H1 (cell line): ENCODE measurements at regions not wholly inside any gene's neighbourhood (a gene's known extent, or its start where the extent isn't known, plus 50 kb on each side); places are given as distances from the start of the nearest gene placed in this dataset.

Experiments
- CTCF ChIA-PET: fragments of 300-600 bp; sonication (Branson Sonifier 250); formaldehyde crosslinking; loops from one replicate; lab custom pipeline; 2021; ENCODE audit not compliant: partially characterized antibody; lab: Charles Lee
- POLR2A ChIA-PET: fragments of 300-600 bp; sonication (Branson Sonifier 250); formaldehyde crosslinking; loops from one replicate; lab custom pipeline; 2021; ENCODE audit warnings: inconsistent platforms; ENCODE audit not compliant: partially characterized antibody; lab: Charles Lee
- DNase-seq, 2 experiments: peaks; one replicate each; pipeline versions ENCODE4 v3.0.0 to v3.0.0-alpha.2; 2010 to 2022; ENCODE audit warnings: low spot score in 2 of 2, low read depth in 1 of 2, mixed read lengths in 1 of 2
- FAIRE-seq: peaks from 2 replicates; lab custom pipeline; 2011; peaks lifted over from hg19 to GRCh38; lab: Jason Lieb, UNC
- H2AFZ ChIP-seq: 2 replicates; pipeline ENCODE4 v1.8.1; 2012; ENCODE audit warnings: low read length, inconsistent platforms
- H2AK5ac ChIP-seq: 2 replicates; pipeline ENCODE4 v1.6.1; 2013; ENCODE audit warnings: low read depth, low read length
- H2BK120ac ChIP-seq: replicated peaks from 2 replicates; pipeline ENCODE3; 2013; ENCODE audit warnings: low read depth, low read length, inconsistent platforms
- H2BK12ac ChIP-seq: 2 replicates; pipeline ENCODE4 v1.6.1; 2013; ENCODE audit warnings: low read depth, low read length
- H2BK15ac ChIP-seq: 2 replicates; pipeline ENCODE4 v1.6.1; 2013; ENCODE audit warnings: low read length
- H2BK20ac ChIP-seq: 2 replicates; pipeline ENCODE4 v1.6.1; 2013; ENCODE audit warnings: low read length
- H2BK5ac ChIP-seq: 2 replicates; pipeline ENCODE4 v1.6.1; 2013; ENCODE audit warnings: low read depth, low read length
- H3K14ac ChIP-seq: 2 replicates; pipeline ENCODE4 v1.6.1; 2013; ENCODE audit warnings: inconsistent platforms; ENCODE audit not compliant: insufficient read length
- H3K18ac ChIP-seq: 2 replicates; pipeline ENCODE4 v1.6.1; 2013; ENCODE audit warnings: low read length; ENCODE audit errors: extremely low read depth
- H3K23ac ChIP-seq: 2 replicates; pipeline ENCODE4 v1.6.1; 2013; ENCODE audit warnings: inconsistent platforms; ENCODE audit not compliant: insufficient read length
- H3K23me2 ChIP-seq: 2 replicates; pipeline ENCODE4 v1.6.1; 2013; ENCODE audit warnings: low read depth, low read length
- H3K27ac ChIP-seq: 2 replicates; pipeline ENCODE4 v1.6.1; 2011; ENCODE audit warnings: low read depth, low read length, inconsistent platforms
- H3K27me3 ChIP-seq, 4 experiments: replicated peaks in 1 of 4; 1 replicate in 1 of 4; 2 replicates in 3 of 4; pipeline versions ENCODE4 v1.6.1 to v1.8.1; 2011 to 2013; ENCODE audit warnings: low read length in 3 of 4, mild to moderate bottlenecking in 3 of 4, inconsistent platforms in 2 of 4, mixed read lengths in 2 of 4, moderate library complexity in 1 of 4; ENCODE audit not compliant: control insufficient read depth in 3 of 4, insufficient read depth in 3 of 4; ENCODE audit errors: extremely low read depth in 1 of 4
- H3K36me3 ChIP-seq, 4 experiments: 2 replicates each; pipeline versions ENCODE4 v1.6.1 to v1.8.1; 2011 to 2013; ENCODE audit warnings: mild to moderate bottlenecking in 4 of 4, low read length in 3 of 4, moderate library complexity in 2 of 4, control low read depth in 1 of 4, inconsistent platforms in 1 of 4; ENCODE audit not compliant: insufficient read depth in 4 of 4, control insufficient read depth in 2 of 4
- H3K4ac ChIP-seq: replicated peaks from 2 replicates; pipeline ENCODE3; 2013; ENCODE audit warnings: low read length, low read depth, mixed read lengths, inconsistent platforms; ENCODE audit not compliant: insufficient read length
- H3K4me1 ChIP-seq, 4 experiments: replicated peaks in 1 of 4; 1 replicate in 1 of 4; 2 replicates in 3 of 4; pipeline versions ENCODE4 v1.6.1 to v1.8.1; 2011 to 2013; ENCODE audit warnings: low read length in 3 of 4, inconsistent platforms in 2 of 4, mixed read lengths in 1 of 4; ENCODE audit not compliant: insufficient read depth in 4 of 4, control insufficient read depth in 3 of 4
- H3K4me2 ChIP-seq, 2 experiments: 2 replicates each; pipeline versions ENCODE4 v1.6.1 to v1.8.1; 2011 to 2013; ENCODE audit warnings: low read depth in 2 of 2, low read length in 2 of 2, control low read depth in 1 of 2, inconsistent platforms in 1 of 2, mild to moderate bottlenecking in 1 of 2; ENCODE audit not compliant: insufficient read depth in 1 of 2
- H3K4me3 ChIP-seq, 4 experiments: fragments of 200-600, 300-600 bp in 1 of 4; sonication (generic), shearing (Covaris generic), sonication (Bioruptor Twin) in 1 of 4; 2 replicates each; pipeline versions ENCODE4 v1.5.1 to v1.8.1; 2011 to 2016; ENCODE audit warnings: low read length in 4 of 4, low read depth in 3 of 4, control low read depth in 2 of 4, inconsistent platforms in 2 of 4, mild to moderate bottlenecking in 2 of 4, mixed read lengths in 1 of 4, moderate library complexity in 1 of 4; ENCODE audit not compliant: insufficient read depth in 2 of 4; ENCODE audit errors: extremely low read depth in 1 of 4
- H3K56ac ChIP-seq: replicated peaks from 2 replicates; pipeline ENCODE3; 2013; ENCODE audit warnings: low read depth, mild to moderate bottlenecking, mixed read lengths, low read length, inconsistent platforms; ENCODE audit not compliant: insufficient read length
- H3K79me1 ChIP-seq: 2 replicates; pipeline ENCODE4 v1.6.1; 2013; ENCODE audit warnings: low read depth, low read length, control low read depth
- H3K79me2 ChIP-seq, 2 experiments: 2 replicates each; pipeline versions ENCODE4 v1.6.1 to v1.8.1; 2012 to 2013; ENCODE audit warnings: low read length in 2 of 2, mild to moderate bottlenecking in 2 of 2, inconsistent platforms in 1 of 2; ENCODE audit not compliant: insufficient read depth in 2 of 2, control insufficient read depth in 1 of 2
- H3K9ac ChIP-seq, 4 experiments: replicated peaks in 1 of 4; 1 replicate in 1 of 4; 2 replicates in 3 of 4; pipeline versions ENCODE4 v1.6.1 to v1.8.1; 2011 to 2013; ENCODE audit warnings: low read depth in 3 of 4, low read length in 3 of 4, control low read depth in 2 of 4, mild to moderate bottlenecking in 2 of 4, moderate library complexity in 2 of 4, inconsistent platforms in 1 of 4; ENCODE audit errors: extremely low read depth in 1 of 4
- H3K9me3 ChIP-seq, 2 experiments: 2 replicates each; pipeline versions ENCODE4 v1.6.1 to v1.8.1; 2012 to 2013; ENCODE audit warnings: mild to moderate bottlenecking in 2 of 2, moderate library complexity in 2 of 2, control low read depth in 1 of 2, inconsistent platforms in 1 of 2, low read depth in 1 of 2, low read length in 1 of 2, mixed read lengths in 1 of 2; ENCODE audit not compliant: insufficient read depth in 2 of 2
- H4K20me1 ChIP-seq, 2 experiments: replicated peaks in 1 of 2; 2 replicates each; pipeline versions ENCODE3 to v1.8.1; 2011 to 2013; ENCODE audit warnings: inconsistent platforms in 2 of 2, low read length in 2 of 2, mild to moderate bottlenecking in 1 of 2; ENCODE audit not compliant: insufficient read depth in 2 of 2, control insufficient read depth in 1 of 2
- H4K5ac ChIP-seq: 2 replicates; pipeline ENCODE4 v1.6.1; 2013; ENCODE audit warnings: low read length, low read depth, mixed read lengths, inconsistent platforms; ENCODE audit not compliant: insufficient read length
- H4K8ac ChIP-seq: 2 replicates; pipeline ENCODE4 v1.8.0; 2013; ENCODE audit warnings: mild to moderate bottlenecking, moderate library complexity, low read length, inconsistent platforms; ENCODE audit not compliant: insufficient read depth; ENCODE audit errors: extremely low read depth
- H4K91ac ChIP-seq: replicated peaks from 2 replicates; pipeline ENCODE3; 2013; ENCODE audit warnings: low read length, mixed read lengths, inconsistent platforms; ENCODE audit not compliant: insufficient read length
- TAF7 ChIP-seq: optimal IDR thresholded peaks from 2 replicates; pipeline ENCODE3; 2011; ENCODE audit warnings: low read depth, mild to moderate bottlenecking, inconsistent platforms, low read length, moderate library complexity, borderline replicate concordance
- WGBS, 2 experiments: shearing (Covaris generic) in 1 of 2; methylation state at CpG; one replicate each; pipeline versions ENCODE4 v1.1.6 to v1.1.7; 2013 to 2015; ENCODE audit warnings: low lambda C conversion rate in 2 of 2, mixed read lengths in 2 of 2, inconsistent platforms in 1 of 2, low coverage in 1 of 2, missing lambda C conversion rate in 1 of 2; ENCODE audit not compliant: insufficient replicate concordance in 2 of 2, insufficient coverage in 1 of 2, insufficient read length in 1 of 2; ENCODE audit errors: extremely low coverage in 1 of 2, missing lambda C conversion rate in 1 of 2; 5-methylcytosine and 5-hydroxymethylcytosine counted together

DNA sequence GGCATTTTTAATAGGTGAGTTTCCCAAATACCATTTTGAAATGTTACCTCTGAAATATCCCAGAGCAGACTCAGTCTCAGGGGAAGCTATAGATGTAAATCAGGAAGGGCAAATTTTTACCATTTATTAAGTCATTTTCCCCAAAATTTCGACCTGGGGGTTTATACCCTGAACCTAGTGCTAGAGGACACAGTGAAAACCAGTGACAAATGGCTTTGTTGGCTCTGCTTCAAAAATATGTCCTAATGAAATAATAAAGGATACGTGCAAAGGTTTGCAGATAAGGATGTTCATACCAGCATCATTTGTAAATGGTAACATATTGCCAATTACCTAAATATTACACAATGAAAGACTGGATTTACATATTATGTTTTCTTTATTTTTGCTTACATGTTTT, 546.7 kb upstream of the ADAMTS9 start:
- Histone ChIP-seq H4K20me1 (no peaks in the 10 kb centered on the region), H3K9me3 (no peaks in the 10 kb centered on the region), H2AFZ (no peak overlapping the region), H3K18ac (no peak overlapping the region), H3K9ac (no peak overlapping the region), H3K23me2 (no peaks in the 10 kb centered on the region), H3K23ac (no peak overlapping the region), H3K79me1 (no peaks in the 10 kb centered on the region), H2BK5ac (no peak overlapping the region), H4K8ac (no peak overlapping the region), H3K79me2 (no peaks in the 10 kb centered on the region), H3K56ac (no peak overlapping the region), H3K36me3 (no peaks in the 10 kb centered on the region), H3K4me1 (no peaks in the 10 kb centered on the region; a peak in 1 of 7 replicates), H2BK20ac (no peak overlapping the region), H2BK15ac (no peak overlapping the region), H3K14ac (no peak overlapping the region), H3K27me3 (no peaks in the 10 kb centered on the region; a peak in 1 of 7 replicates), H2BK12ac (no peak overlapping the region), H2AK5ac (no peak overlapping the region), H3K27ac (no peak overlapping the region), H2BK120ac (no peak overlapping the region), H3K4ac (no peak overlapping the region), H4K5ac (no peak overlapping the region), H4K91ac (no peak overlapping the region), H3K4me2 (no peak overlapping the region), H3K4me3 (no peak overlapping the region)
- ChIA-PET POLR2A (no interaction called here), CTCF (interaction anchor here (1.3 kb wide), 1 partner anchor 9 kb away, joined by 6 read pairs; no protein-coding TSS in a partner anchor)
- DNase-seq: no peak
- no peak for TF ChIP-seq TAF7
- no peak for FAIRE-seq
- WGBS, 2 experiments: 88% methylated on average over 2 of the region's 2 CpGs; no CpG with 5 or more reads in 1 of the 2 experiments
